HT-29 (cell line): ENCODE measurements at regions not wholly inside any gene's neighbourhood (a gene's known extent, or its start where the extent isn't known, plus 50 kb on each side); places are given as distances from the start of the nearest gene placed in this dataset.
"Not testable (repeated sequence)": the region's sequence is repeated elsewhere in the genome, so short reads cannot be mapped to it uniquely, and the experiment has no call there.

Experiments
- DNase-seq: peaks from one replicate; pipeline ENCODE4 v3.0.0-alpha.2; 2015; ENCODE audit warnings: low spot score

- DNase-seq = no peak
Measured at GRCh38 chr3:189375532-189375931, 203.8 kb downstream of the TPRG1 start.

GRCh38 chr3:189383630-189384029 lies 211.9 kb downstream of the TPRG1 start:
- DNase-seq = no peak

GRCh38 chr3:189385880-189386279 lies 214.1 kb downstream of the TPRG1 start:
- DNase-seq = not testable (repeated sequence)

- no peak for DNase-seq
Measured at GRCh38 chr3:189386739-189387138, 215.0 kb downstream of the TPRG1 start.

GRCh38 chr3:189389346-189389745 lies 217.6 kb downstream of the TPRG1 start:
- no peak for DNase-seq

GRCh38 chr3:189393598-189393997 lies 221.8 kb downstream of the TPRG1 start:
- peak; percentile 5 for DNase-seq

GRCh38 chr3:189394599-189395121 lies 222.9 kb downstream of the TPRG1 start:
- no peak for DNase-seq

- no peak for DNase-seq
Measured at GRCh38 chr3:189395825-189396224, 224.1 kb downstream of the TPRG1 start.

GRCh38 chr3:189398656-189399055 lies 226.9 kb downstream of the TPRG1 start:
- DNase-seq = no peak

GRCh38 chr3:189401196-189401595 lies 229.4 kb downstream of the TPRG1 start:
- DNase-seq = no peak

GRCh38 chr3:189403194-189403593 lies 228.0 kb upstream of the TP63 start:
- no peak for DNase-seq

- DNase-seq = no peak
Measured at GRCh38 chr3:189404024-189404423, 227.2 kb upstream of the TP63 start.

GRCh38 chr3:189404797-189405484 lies 226.2 kb upstream of the TP63 start:
- DNase-seq = no peak

GRCh38 chr3:189406148-189406547 lies 225.0 kb upstream of the TP63 start:
- DNase-seq = no peak

GRCh38 chr3:189410522-189410921 lies 220.7 kb upstream of the TP63 start:
- no peak for DNase-seq

- DNase-seq = no peak
Measured at GRCh38 chr3:189419038-189419437, 212.2 kb upstream of the TP63 start.

GRCh38 chr3:189419683-189420082 lies 211.5 kb upstream of the TP63 start:
- no peak for DNase-seq

- DNase-seq = no peak
Measured at GRCh38 chr3:189424922-189425321, 206.3 kb upstream of the TP63 start.

- DNase-seq = no peak
Measured at GRCh38 chr3:189429019-189429418, 202.2 kb upstream of the TP63 start.

- DNase-seq = no peak
Measured at GRCh38 chr3:189430166-189430565, 201.0 kb upstream of the TP63 start.

GRCh38 chr3:189442257-189442656 lies 188.9 kb upstream of the TP63 start:
- DNase-seq = not testable (repeated sequence)

- no peak for DNase-seq
Measured at GRCh38 chr3:189446959-189447560, 184.1 kb upstream of the TP63 start.

GRCh38 chr3:189449084-189449483 lies 182.1 kb upstream of the TP63 start:
- DNase-seq = no peak
